NCI-H146 (cell line): ENCODE measurements at regions not wholly inside any gene's neighbourhood (a gene's known extent, or its start where the extent isn't known, plus 50 kb on each side); places are given as distances from the start of the nearest gene placed in this dataset.
"Not testable (repeated sequence)": the region's sequence is repeated elsewhere in the genome, so short reads cannot be mapped to it uniquely, and the experiment has no call there.

Experiments
- DNase-seq: peaks from one replicate; lab custom pipeline; 2025; lab: John Stamatoyannopoulos, UW

DNA sequence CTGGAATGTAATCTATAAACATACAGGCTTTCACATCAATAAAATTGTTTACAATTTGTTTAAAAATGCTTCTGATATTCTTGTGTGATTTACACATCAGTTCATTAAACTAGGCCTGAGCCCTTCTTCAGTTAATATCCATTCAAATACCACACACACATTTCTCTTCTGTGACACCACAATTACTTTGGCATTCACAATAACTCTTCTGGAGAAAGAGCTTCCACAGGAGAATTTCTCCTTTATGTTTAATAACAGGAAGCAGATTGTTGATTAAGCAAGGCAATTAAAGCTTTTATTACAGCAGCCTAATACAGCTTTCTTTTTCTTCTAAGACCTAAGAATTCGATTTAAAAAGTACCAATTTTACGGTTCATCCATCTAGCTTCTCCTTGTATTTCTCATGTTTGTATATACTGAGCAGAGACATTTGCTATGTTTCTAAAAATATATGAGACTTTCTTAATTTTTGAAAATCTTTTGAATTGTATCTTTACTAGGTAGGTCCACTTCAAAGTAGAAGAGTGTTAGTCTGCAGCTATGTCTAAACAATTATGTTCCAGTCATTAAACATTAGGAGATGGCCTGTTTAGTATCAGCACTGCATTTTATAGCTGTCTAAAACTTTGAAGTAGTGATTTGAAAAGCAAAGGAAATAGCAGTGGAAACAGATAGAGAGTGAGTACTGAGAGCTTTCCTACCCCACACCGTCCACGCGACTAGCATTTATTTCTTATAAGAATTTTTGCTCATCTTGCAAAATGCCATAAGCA is 511.1 kb upstream of the UBE2E2 start:
- no peak for DNase-seq

- no peak for DNase-seq
Observed at GRCh38 chr3:22700876-22701275, 502.3 kb upstream of the UBE2E2 start.

- DNase-seq, result no peak
Observed at GRCh38 chr3:22704166-22704565, 499.0 kb upstream of the UBE2E2 start.

GRCh38 chr3:22704571-22705354 is 498.4 kb upstream of the UBE2E2 start:
- DNase-seq, result no peak

- not testable (repeated sequence) for DNase-seq
Observed at GRCh38 chr3:22706922-22707321, 496.2 kb upstream of the UBE2E2 start.

DNA sequence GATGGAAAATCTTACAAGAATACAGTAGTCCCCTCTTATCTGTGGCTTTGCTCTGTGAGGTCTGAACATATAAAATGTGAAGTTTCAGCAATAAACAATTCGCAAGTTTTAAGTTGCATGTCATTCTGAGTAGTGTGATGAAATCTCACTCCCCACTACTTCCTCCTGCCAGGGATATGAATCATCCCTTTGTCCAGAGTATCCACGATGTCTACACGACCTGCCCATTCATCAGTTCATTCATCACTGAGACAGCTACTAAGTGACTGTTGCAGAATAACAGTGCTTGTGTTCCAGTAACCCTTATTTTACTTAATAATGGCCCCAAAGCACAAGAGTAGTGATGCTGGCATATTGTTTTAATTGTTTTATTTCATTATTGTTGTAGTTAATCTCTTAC is 489.2 kb upstream of the UBE2E2 start:
- no peak for DNase-seq

DNA sequence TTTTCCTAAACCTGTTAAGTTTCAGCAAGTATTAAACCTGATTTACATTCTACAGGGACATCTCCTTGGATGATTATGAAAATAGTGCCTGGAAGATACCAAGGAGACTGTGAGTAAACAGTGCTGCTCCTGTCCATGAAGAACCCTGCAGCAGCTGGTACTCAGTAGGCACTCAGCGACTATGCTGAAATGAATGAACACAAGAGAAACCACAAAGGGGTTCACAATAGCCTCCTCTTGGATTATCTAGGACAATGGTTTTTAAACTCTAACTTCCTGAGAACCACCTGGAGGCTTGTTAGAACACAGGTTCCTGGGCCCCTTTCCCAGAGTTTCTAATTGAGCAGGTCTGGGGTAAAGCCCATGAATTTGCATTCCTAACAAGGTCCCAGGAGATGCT is 488.4 kb upstream of the UBE2E2 start:
- DNase-seq, result no peak

GRCh38 chr3:22720596-22720995 is 482.5 kb upstream of the UBE2E2 start:
- no peak for DNase-seq

GRCh38 chr3:22724420-22724819 is 478.7 kb upstream of the UBE2E2 start:
- DNase-seq, result no peak

DNA sequence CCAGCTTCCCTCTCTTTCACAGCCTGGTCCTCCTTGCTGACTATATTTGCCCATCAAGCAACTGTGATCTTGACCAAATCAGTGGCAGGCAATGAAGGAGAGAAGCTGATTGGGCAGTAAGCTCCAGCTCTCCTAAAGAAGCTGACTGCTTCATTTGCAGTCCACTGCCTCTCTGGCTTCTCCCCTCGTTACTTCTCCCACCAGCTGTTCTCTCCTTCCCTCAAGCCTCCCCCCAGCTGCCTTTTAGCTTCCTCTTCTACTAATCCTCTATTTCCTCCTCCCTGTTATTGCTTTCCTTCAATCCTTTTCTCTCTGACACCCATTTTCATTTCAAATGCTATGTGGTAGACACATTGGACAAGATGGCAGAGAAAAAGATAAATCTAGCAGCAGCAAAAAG is 474.7 kb upstream of the UBE2E2 start:
- DNase-seq, result no peak

GRCh38 chr3:22729212-22729611 is 473.9 kb upstream of the UBE2E2 start:
- DNase-seq, result no peak

DNA sequence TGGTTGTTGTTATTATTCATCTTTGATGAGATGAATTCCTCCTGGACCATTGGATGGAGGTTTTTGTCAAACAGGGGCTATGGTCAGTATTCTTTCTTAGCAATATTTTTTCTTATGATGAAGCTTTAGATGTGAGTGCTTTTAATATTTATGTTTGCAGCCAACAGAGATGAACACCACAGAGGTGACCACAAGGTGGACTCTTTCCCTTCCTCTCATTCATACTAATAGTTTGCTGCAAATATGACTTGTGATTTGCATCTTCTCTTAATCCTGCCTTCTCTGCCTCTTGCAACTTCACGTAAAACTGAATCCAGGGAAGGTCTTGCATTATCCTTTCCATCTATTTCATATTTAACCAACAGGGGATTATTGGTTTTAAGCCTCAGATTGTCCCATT is 473.1 kb upstream of the UBE2E2 start:
- no peak for DNase-seq

GRCh38 chr3:22730701-22731100 is 472.4 kb upstream of the UBE2E2 start:
- no peak for DNase-seq

- no peak for DNase-seq
Observed at GRCh38 chr3:22731901-22732300, 471.2 kb upstream of the UBE2E2 start.

- no peak for DNase-seq
Observed at GRCh38 chr3:22732641-22733040, 470.5 kb upstream of the UBE2E2 start.

GRCh38 chr3:22734207-22734606 is 468.9 kb upstream of the UBE2E2 start:
- DNase-seq, result no peak

- DNase-seq, result no peak
Observed at GRCh38 chr3:22734756-22735155, 468.4 kb upstream of the UBE2E2 start.

DNA sequence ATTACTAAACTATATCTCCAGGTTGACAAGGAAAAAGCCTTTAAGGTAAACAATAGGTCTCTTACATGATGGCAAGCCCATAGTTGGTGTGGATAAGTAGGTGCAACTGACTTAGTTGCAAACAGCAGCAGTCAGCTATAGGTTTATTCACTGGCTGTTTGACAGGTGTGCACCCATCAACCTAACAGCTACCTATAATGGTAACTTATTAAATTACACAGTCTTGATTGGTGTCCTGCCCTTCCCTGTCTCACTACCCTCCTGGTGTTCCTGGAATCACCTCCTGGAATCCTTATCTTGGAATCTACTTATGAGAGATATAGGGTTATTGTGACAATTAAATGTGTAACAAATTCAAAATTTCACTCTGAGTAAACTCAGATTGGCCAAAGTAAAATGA is 467.8 kb upstream of the UBE2E2 start:
- no peak for DNase-seq

DNA sequence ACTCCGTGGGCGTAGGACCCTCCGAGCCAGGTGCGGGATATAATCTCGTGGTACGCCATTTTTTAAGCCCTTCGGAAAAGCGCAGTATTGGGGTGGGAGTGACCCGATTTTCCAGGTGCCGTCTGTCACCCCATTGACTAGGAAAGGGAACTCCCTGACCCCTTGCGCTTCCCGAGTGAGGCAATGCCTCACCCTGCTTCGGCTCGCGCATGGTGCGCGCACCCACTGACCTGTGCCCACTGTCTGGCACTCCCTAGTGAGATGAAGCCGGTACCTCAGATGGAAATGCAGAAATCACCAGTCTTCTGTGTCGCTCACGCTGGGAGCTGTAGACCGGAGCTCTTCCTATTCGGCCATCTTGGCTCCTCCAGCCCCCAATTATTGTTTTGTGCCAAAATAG is 459.7 kb upstream of the UBE2E2 start:
- not testable (repeated sequence) for DNase-seq

GRCh38 chr3:22745321-22745720 is 457.8 kb upstream of the UBE2E2 start:
- DNase-seq, result no peak

DNA sequence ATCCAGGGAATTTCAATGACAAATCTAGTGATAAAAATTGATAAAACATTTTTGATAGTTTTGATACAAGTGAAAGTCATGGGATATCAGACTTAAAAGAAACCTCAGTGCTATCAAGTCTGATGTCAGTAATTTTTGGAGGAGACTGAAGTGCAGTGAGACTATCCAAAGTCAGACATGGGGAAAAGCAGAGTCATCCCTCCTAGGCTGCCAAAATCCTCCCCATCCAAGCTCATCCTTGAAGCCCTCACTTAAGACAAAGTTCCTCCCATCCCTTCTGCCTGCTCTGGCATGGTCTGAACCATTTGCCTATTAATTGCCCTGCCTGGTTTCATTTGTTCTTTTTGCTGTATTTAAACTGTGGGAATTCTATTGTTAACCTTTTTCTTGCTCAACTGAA is 456.9 kb upstream of the UBE2E2 start:
- no peak for DNase-seq

- DNase-seq, result no peak
Observed at GRCh38 chr3:22748453-22749045, 454.6 kb upstream of the UBE2E2 start.

DNA sequence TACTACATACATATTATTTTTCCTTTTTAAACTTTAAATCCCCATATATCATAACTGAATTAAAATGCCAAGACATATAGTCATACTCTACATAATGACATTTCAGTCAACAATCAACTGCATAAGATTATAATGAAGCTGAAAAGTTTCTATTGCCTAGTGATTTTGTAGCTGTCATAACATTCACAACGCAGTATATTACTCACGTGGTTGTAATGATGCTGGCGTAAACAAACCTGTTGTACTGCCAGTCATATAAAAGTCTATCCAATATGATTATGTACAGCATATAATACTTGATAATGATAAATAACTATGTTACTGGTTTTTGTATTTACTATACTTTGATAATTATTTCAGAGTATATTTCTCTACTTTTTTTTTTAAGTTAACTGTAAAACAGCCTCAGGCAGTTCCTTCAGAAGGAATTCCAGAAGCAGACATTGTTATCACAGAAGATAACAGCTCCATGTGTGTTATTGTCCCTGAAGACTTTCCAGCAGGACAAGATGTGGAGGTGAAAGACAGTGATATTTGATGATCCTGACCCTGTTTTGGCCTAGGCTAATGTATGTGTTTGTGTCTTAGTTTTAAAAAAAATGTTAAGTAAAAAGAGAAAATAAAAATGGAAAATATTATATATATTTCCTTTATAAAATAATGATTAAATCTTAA is 443.4 kb upstream of the UBE2E2 start:
- DNase-seq, result no peak
